ENCODE measurements at regions not wholly inside any gene's neighbourhood (a gene's known extent, or its start where the extent isn't known, plus 50 kb on each side); places are given as distances from the start of the nearest gene placed in this dataset.

GRCh38 chr5:10030219-10030831 lies 219.4 kb downstream of the ATPSCKMT start:
- TF ChIP-seq CTCF (IDR thresholded peaks at IDR 0.05) (no peak), POLR2A (IDR thresholded peaks at IDR 0.05) (no peak)
